Activated CD4-positive, CD25-positive, alpha-beta regulatory T cell treated with anti-CD3 and anti-CD28 coated beads, Interleukin-2, amount 50 U/mL, for 24 hours (primary cell): ENCODE measurements at regions not wholly inside any gene's neighbourhood (a gene's known extent, or its start where the extent isn't known, plus 50 kb on each side); places are given as distances from the start of the nearest gene placed in this dataset.

Source experiments
- ATAC-seq, 2 donors: fragments of 150-1000 bp; cut with Tn5 transposase; one replicate each; pipeline ENCODE4 v1.10.0; 2021; ENCODE audit warnings: mild to moderate bottlenecking in 1 of 2, moderate library complexity in 1 of 2

- no peak for ATAC-seq
These were observed 221.5 kb upstream of the RPL34 start for GRCh38 chr4:108398836-108399235.

DNA sequence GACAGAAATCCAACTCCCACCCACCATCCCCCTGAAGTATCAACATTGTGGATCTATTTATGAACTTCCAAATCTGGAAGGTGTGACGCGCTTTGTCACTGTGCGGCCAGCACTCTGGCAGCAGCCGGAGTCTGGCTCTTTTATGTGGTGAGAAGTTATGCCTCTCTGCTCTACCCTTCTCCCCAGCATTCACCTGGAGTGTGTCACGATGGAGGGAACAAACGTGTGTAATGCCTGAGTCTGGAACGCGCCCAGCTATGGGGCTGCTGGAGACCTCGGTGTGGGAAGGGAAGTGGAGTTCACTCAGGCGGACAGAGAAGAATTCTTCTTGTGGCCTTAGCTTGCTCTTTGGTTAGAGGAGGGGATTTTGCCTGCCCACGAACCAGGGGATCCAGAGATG is 222.1 kb upstream of the RPL34 start:
- ATAC-seq = no peak

DNA sequence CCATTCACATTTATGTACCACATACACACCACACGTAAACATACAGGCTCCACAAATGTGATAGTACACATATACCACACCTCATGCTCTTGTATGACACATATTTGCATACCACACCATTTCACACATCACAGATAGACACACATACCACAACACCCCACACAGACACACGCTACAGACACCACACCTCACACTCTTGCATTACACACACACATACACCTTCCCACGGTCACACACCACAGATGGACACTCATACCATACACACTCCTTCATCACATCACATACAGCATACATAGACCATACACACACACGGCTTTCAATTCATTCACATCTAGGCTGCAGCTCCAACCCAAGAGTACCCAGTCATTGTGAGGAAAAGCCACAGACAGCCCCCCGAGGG is 222.5 kb upstream of the RPL34 start:
- ATAC-seq = no peak

DNA sequence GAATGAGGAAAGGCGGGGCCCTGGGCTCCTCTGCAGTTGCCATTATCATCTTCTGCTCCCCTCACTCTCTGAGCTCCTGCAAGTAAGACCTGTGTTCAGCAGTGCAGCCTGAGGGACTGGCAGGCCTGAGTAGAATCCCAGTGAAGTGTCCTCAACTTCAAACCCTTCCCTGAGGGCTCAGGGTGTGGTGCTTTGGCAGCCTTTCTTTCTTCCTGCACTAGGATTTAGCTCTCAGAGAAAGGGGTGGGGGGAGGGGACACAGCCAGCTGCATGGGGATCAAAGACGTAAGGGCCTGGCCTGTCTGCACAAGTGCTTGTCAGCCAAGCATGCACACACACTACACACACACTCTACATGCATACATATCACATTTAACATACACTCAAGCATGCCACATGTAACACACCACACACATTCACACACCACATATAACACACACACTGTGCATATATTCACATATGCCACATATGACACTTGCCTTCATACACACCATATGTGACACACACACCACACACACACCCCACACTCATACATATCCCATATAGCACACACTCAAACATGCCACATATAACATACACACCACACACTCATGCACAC is 223.4 kb upstream of the RPL34 start:
- ATAC-seq = no peak

DNA sequence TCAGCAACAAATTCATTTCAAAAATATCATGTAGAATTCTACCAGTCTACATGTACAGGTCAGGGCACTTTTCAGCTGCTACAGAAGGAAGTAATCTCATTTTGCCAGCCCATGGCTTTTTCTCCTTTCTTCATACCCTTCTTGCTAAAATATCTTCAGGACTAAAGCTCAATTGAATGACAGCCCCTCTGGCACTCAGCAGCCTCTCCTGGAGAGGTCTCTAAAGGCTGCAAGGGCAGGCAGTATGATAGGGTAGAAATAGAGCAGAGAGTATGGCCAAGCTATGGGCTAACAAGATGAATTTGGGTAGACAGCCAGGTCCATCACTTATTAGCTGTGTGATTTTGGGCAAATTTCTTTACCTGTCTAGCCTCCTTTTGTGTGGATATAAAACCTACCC is 224.6 kb upstream of the RPL34 start:
- no peak for ATAC-seq

DNA sequence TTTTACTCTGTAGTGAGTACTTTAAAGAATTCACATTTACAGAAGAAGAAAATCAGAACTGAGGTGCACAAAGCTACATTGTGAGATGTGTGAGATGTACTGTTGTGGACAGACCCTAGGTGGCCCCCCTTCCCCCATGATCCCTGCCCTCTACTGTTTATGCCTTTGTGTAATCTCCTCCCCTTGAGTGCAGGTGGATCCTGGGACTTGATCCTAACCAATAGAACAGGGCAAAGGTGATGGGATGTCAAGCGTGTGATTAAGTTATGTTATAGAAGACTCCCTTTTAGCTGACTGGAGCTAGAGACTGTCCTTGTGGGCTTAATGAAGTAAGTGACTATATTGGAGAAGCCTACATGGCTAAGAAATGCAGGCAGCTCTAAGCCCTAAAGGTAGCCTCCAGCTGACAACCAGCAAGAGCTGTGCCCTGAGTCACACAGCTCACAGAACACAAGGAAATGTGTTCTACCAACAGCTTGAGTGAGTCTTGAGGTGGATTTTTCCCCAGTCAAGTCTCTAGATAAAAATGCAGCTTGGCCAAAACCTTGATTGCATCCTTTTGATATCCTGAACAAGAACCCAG is 225.2 kb upstream of the LEF1 start:
- ATAC-seq = no peak

DNA sequence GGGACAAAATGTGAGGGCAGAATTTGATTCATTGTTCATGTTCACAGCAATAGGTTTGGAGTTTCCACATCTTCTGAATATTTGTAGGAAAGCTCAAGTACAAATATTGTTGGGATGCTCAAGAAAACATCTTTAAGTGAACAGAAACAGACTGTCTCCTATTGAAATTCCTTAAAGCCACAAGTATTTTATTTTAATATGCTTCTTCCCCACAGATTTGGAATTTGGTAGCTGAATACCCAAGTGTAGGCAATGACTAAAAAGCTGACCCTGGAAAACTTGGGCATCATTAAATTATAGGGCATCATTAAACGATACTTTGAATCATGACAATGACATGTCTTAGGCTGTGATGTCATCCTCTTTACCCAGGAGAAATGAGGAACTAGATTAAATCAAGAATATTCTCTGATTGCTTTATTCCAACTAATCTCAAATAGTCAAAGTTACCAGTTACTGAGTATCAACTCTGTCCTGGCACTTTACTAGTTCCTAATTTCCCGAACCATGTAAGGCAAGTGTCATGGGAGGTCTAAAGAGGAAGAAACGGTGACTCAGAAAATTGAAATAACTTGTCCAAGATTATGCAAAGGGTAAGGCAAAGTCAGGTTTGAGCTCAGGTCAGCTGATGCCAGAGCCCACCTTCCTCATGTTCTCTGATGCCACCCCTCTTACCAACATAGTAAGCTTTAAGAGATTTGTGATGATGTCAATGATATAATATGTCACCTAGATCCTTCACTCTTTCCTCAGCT is 223.1 kb upstream of the LEF1 start:
- ATAC-seq = no peak

GRCh38 chr4:108385076-108385475 is 216.3 kb upstream of the LEF1 start:
- ATAC-seq = no peak

GRCh38 chr4:108384544-108384943 is 215.8 kb upstream of the LEF1 start:
- ATAC-seq = no peak

GRCh38 chr4:108383157-108383556 is 214.4 kb upstream of the LEF1 start:
- no peak for ATAC-seq

DNA sequence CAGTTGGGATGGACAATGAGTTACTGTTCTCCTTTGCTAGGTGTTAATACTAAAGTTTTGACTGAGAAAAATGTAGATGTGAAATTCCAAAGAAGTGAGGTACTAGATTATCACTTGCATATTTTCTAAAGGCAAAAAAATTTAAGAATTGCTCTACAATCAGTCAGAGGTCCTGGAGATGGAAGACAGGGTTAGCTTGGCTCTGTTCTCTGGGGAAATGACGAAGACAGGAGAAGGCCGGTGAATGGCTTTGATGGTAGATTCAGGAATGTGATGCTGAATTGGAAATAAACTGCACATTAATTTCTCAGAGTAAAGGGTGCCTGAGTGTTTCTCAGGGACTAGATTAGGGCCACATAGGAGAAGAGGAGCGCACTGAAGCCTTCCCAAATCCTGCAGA is 214.0 kb upstream of the LEF1 start:
- ATAC-seq = no peak

GRCh38 chr4:108378164-108378563 is 209.4 kb upstream of the LEF1 start:
- no peak for ATAC-seq

GRCh38 chr4:108377021-108377420 is 208.3 kb upstream of the LEF1 start:
- ATAC-seq = no peak

- ATAC-seq = no peak
These were observed 206.7 kb upstream of the LEF1 start for GRCh38 chr4:108375434-108375833.

DNA sequence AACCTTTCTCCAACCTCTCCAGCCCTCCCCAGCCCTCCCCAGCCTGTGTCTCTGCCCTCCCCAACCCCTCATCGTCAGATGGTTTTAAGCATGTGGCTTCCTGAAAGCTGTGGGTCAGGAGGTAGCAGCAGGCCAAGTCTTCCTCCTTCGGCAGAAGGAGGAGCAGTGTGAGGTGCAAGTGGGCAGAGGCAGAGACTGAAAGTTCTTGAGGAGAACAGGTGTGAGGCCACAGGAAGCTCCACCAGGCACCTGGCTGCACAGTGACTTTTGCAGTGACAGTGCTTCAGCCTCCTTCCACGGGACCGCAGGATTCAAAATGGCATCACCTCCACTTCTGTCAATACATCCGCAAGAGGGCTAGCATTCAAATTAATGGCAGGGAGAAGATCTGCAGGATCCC is 203.9 kb upstream of the LEF1 start:
- peak in 1 of 2 donors; percentile 30 for ATAC-seq

GRCh38 chr4:108371282-108371681 is 202.6 kb upstream of the LEF1 start:
- ATAC-seq = no peak

DNA sequence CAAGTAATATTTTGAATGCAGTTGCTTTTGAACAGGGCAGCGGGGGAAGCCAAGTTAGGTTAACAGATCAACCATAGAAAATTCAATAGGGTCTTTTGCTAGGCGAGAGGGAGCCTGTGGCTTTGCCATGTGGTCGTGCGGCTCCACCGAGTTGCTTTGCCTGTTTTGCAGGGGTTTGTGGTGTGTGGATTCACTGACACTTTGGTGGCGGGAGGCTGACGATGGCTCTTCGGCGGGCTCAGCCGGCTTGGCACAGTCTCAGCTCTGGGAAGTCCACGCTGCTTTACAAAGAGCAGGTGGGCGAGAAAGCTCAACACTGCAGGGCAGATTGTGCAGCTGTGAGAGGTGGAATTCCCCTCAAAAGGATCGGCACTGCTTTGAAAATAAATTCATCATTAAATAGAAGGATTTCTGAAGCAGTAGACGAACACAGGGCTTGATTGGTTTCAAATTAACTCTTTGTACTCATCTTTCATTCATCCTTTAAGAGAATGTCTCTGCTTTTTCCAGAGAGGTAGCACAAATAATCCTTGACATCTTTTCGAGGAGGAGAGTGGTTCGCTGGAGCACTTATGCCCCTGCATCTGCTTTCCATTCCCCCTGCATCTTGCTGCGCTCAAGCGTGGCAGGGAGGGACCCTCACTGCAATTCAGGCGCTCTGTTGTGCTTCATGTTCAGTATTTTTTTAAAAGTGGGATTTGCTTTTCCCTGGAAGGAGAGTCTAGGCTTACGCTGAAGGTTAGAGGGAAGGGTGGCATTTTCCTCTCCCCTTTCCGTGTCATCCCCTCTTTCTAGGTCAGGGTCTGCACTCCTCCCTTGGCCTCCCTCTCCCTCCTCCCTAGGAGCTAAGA is 201.8 kb upstream of the LEF1 start:
- ATAC-seq = peak; percentile 52 to 56

GRCh38 chr4:108369035-108369655 is 200.4 kb upstream of the LEF1 start:
- no peak for ATAC-seq

DNA sequence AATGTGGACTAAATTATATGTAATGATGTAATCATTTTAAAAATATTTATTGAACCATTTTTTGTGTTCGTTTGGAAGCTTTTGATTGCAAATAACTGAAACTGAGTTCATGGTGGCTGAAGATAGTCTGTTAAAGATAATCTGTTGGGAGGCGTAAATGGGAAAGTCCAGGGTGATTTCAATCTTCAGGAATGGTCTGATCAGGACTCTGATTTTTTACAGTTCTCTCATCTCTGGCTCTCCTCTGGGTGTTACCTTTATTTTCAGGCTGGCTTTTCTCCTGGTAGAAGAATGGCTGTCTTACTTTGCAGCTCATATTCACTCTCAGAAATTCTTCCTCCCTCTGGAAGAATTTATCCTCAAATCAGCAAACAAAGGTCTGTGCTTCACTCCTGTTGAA is 199.0 kb upstream of the LEF1 start:
- no peak for ATAC-seq

GRCh38 chr4:108366716-108367115 is 198.0 kb upstream of the LEF1 start:
- no peak for ATAC-seq

DNA sequence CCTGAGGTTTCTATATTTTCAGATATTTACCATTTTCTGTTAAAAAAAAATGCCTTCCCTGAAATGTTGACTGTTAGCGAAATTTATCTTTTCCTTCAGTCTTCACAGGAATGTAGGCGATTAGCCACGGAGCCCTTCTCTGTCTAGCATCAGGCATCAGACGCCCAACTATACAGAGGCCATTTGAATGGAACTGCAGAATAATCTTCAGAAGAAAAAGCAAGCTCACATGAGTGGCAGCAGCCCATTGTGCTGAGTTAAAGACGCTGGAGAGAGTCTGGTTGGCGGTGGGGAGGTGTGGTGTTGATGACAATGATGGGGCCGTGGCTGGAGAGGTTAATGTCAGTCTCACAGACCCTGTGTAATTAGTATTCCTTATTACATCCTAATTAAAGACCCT is 196.8 kb upstream of the LEF1 start:
- no peak for ATAC-seq

GRCh38 chr4:108361886-108362285 is 193.2 kb upstream of the LEF1 start:
- ATAC-seq = no peak

DNA sequence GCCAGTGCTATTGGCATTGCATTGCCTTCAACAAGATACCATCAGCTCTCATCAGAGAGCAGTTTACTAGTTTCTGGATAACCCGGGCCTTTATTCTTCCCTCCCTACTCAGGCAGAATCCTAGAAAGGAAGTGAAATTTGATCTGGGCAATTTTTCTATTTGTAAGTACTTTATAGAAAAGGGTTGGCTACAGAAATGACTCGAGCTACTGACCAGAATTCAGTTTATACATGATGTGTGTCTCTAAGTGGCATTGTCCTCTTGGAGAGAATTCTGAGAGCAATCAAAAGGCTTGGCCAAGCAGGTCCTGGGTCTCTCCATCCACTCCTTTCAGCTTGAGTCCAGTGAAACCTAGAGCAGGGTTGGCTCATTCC is 192.7 kb upstream of the LEF1 start:
- ATAC-seq = no peak
